ENCODE measurements at regions not wholly inside any gene's neighbourhood (a gene's known extent, or its start where the extent isn't known, plus 50 kb on each side); places are given as distances from the start of the nearest gene placed in this dataset.

GRCh38 chr2:65834771-65835475, 402.5 kb upstream of the SPRED2 start:
- no peaks in the 10 kb centered on the region for H3K27me3 Mint-ChIP-seq (ENCODE audit: unreplicated experiment)
- TF ChIP-seq CTCF (IDR thresholded peaks at IDR 0.05; ENCODE audit: partially characterized antibody, unreplicated experiment), result no peak
- no peaks in the 10 kb centered on the region for H3K4me1 Mint-ChIP-seq (ENCODE audit: low read depth, unreplicated experiment)
- H3K27ac Mint-ChIP-seq (ENCODE audit: unreplicated experiment), result no peak overlapping the region
- H3K9me3 Mint-ChIP-seq (ENCODE audit: unreplicated experiment), result no peaks in the 10 kb centered on the region
- H3K4me3 Mint-ChIP-seq (ENCODE audit: unreplicated experiment), result no peak overlapping the region
- H3K36me3 Mint-ChIP-seq (ENCODE audit: unreplicated experiment), result no peaks in the 10 kb centered on the region
- no peak for DNase-seq

- H3K27me3 Mint-ChIP-seq (ENCODE audit: unreplicated experiment), result no peaks in the 10 kb centered on the region
- no peaks in the 10 kb centered on the region for H3K36me3 Mint-ChIP-seq (ENCODE audit: unreplicated experiment)
- H3K27ac Mint-ChIP-seq (ENCODE audit: unreplicated experiment), result no peak overlapping the region
- no peak for DNase-seq
- H3K4me1 Mint-ChIP-seq (ENCODE audit: low read depth, unreplicated experiment), result no peaks in the 10 kb centered on the region
- no peaks in the 10 kb centered on the region for H3K9me3 Mint-ChIP-seq (ENCODE audit: unreplicated experiment)
- H3K4me3 Mint-ChIP-seq (ENCODE audit: unreplicated experiment), result no peak overlapping the region
- no peak for TF ChIP-seq CTCF (IDR thresholded peaks at IDR 0.05; ENCODE audit: partially characterized antibody, unreplicated experiment)
Measured at GRCh38 chr2:65834062-65834461, 401.7 kb upstream of the SPRED2 start.

- H3K4me1 Mint-ChIP-seq (ENCODE audit: low read depth, unreplicated experiment), result no peaks in the 10 kb centered on the region
- TF ChIP-seq CTCF (IDR thresholded peaks at IDR 0.05; ENCODE audit: partially characterized antibody, unreplicated experiment), result no peak
- DNase-seq, result no peak
- no peak overlapping the region for H3K27ac Mint-ChIP-seq (ENCODE audit: unreplicated experiment)
- no peak overlapping the region for H3K4me3 Mint-ChIP-seq (ENCODE audit: unreplicated experiment)
- H3K9me3 Mint-ChIP-seq (ENCODE audit: unreplicated experiment), result no peaks in the 10 kb centered on the region
- no peaks in the 10 kb centered on the region for H3K27me3 Mint-ChIP-seq (ENCODE audit: unreplicated experiment)
- no peaks in the 10 kb centered on the region for H3K36me3 Mint-ChIP-seq (ENCODE audit: unreplicated experiment)
Measured at GRCh38 chr2:65831509-65831908, 399.1 kb upstream of the SPRED2 start.

GRCh38 chr2:65826567-65826966, 394.2 kb upstream of the SPRED2 start:
- Mint-ChIP-seq H3K27me3 (ENCODE audit: unreplicated experiment) (no peaks in the 10 kb centered on the region), H3K4me1 (ENCODE audit: low read depth, unreplicated experiment) (no peaks in the 10 kb centered on the region), H3K27ac (ENCODE audit: unreplicated experiment) (no peak overlapping the region), H3K36me3 (ENCODE audit: unreplicated experiment) (no peaks in the 10 kb centered on the region), H3K9me3 (ENCODE audit: unreplicated experiment) (peaks cover 2% of the 10 kb centered on the region), H3K4me3 (ENCODE audit: unreplicated experiment) (no peak overlapping the region)
- no peak for DNase-seq
- TF ChIP-seq CTCF (IDR thresholded peaks at IDR 0.05; ENCODE audit: partially characterized antibody, unreplicated experiment), result no peak

GRCh38 chr2:65823511-65823910, 391.1 kb upstream of the SPRED2 start:
- Mint-ChIP-seq H3K4me1 (ENCODE audit: low read depth, unreplicated experiment) (no peaks in the 10 kb centered on the region), H3K9me3 (ENCODE audit: unreplicated experiment) (peaks cover 2% of the 10 kb centered on the region), H3K4me3 (ENCODE audit: unreplicated experiment) (no peak overlapping the region), H3K36me3 (ENCODE audit: unreplicated experiment) (no peaks in the 10 kb centered on the region), H3K27me3 (ENCODE audit: unreplicated experiment) (no peaks in the 10 kb centered on the region), H3K27ac (ENCODE audit: unreplicated experiment) (no peak overlapping the region)
- TF ChIP-seq CTCF (IDR thresholded peaks at IDR 0.05; ENCODE audit: partially characterized antibody, unreplicated experiment), result no peak
- DNase-seq, result no peak

All from glutamatergic neuron (in vitro differentiated cells).